GM12873 (cell line): ENCODE measurements at regions not wholly inside any gene's neighbourhood (a gene's known extent, or its start where the extent isn't known, plus 50 kb on each side); places are given as distances from the start of the nearest gene placed in this dataset.

ENCODE experiments used
- TF ChIP-seq, protein P1 (sequence below): IDR thresholded peaks from 2 replicates; pipeline ENCODE4 v1.5.1; 2012; ENCODE audit warnings: low read depth, mild to moderate bottlenecking, moderate library complexity, low read length, control low read depth; ENCODE audit not compliant: insufficient read depth; ENCODE audit errors: missing control alignments

DNA sequence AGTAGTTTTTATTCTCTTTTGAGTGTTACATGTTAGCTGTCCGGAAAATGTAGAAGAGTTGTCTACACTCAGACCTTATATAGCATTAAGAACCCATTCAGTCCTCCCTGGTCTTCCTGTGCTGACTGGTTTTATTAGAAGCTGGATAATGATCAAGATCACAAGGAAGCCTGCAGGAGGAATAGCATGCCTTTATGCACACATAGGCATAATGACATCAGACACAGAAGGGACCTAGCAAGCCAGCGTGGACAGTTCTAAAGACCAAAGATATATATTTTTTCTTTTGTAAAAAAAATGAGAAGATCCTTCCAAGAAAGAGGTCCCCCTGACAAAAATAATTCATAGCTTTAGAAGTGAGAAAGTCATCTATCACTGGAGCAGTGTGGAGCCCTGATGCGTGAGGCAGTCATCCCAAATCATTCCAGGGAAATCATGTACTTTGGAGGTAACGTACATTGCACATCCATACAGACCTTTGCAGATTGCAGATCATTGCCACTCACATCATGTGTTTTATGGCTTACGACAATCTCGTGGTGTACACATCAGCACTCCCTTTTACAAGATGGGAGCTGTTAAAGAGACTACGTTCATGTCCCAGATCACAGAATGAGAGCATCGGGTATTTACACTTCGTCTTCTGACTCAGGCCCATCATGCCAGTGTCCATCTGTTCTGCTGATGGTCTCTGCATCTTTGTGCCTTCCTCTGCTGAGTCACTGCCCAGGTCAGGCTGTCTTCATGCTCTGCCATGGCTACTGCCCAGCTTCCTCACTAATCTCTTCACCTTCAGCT is 334.0 kb downstream of the SOCS6 start:
- TF ChIP-seq, protein P1, sequence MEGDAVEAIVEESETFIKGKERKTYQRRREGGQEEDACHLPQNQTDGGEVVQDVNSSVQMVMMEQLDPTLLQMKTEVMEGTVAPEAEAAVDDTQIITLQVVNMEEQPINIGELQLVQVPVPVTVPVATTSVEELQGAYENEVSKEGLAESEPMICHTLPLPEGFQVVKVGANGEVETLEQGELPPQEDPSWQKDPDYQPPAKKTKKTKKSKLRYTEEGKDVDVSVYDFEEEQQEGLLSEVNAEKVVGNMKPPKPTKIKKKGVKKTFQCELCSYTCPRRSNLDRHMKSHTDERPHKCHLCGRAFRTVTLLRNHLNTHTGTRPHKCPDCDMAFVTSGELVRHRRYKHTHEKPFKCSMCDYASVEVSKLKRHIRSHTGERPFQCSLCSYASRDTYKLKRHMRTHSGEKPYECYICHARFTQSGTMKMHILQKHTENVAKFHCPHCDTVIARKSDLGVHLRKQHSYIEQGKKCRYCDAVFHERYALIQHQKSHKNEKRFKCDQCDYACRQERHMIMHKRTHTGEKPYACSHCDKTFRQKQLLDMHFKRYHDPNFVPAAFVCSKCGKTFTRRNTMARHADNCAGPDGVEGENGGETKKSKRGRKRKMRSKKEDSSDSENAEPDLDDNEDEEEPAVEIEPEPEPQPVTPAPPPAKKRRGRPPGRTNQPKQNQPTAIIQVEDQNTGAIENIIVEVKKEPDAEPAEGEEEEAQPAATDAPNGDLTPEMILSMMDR: no peak

DNA sequence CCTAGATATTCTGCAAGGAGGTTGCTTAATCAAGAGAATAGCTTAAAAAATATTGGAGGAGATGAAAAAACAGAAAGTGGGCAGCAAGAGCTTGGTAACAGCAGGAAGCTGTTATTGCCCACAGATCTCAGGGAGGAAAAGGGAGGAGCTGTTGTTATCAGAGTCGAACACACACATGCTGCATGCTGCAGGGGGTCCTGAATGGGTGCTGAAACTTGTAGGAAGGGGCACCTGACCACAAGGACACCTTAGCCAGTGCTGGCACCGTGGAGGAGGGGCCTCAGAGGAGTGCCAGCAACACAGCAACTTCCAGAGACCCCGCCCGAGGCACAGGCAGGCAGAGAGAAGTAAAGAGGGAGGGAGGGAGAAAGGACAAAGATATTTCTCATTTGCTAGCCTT is 332.9 kb downstream of the SOCS6 start:
- TF ChIP-seq, protein P1: no peak

GRCh38 chr18:70620837-70621612 is 332.2 kb downstream of the SOCS6 start:
- TF ChIP-seq, protein P1: no peak

- TF ChIP-seq, protein P1: no peak
These were observed 328.3 kb downstream of the SOCS6 start for GRCh38 chr18:70617020-70617763.

DNA sequence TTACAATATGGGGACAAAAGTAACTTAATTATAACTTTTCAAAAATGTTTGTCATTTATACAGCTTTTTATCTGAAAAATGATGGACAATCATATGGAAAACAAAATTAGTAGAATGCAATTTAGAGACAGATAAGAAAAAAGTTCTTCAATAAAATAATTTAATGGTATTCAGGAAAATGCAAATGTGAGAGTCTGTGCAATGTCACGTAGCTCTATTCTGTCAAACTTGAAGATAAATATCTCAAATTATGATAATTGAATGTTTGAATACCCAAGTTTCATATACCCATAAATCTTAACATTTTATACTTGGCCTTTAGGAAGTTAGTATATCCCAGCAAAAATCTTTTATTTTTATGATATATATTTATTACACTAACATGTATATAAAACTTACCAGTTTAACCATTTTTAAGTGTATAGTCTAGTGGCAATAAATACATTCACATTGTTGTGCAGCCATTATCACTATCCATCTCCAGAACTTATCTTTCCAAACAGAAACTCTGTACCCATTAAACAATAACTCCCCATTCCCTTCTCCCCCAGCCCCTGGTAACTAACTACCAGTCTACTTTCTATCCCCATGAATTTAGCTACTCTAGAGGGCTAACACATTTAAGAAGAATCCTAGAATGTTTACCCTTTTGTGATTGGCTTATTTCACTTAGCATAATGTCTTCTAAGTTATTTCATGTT is 311.5 kb downstream of the SOCS6 start:
- TF ChIP-seq, protein P1: no peak

DNA sequence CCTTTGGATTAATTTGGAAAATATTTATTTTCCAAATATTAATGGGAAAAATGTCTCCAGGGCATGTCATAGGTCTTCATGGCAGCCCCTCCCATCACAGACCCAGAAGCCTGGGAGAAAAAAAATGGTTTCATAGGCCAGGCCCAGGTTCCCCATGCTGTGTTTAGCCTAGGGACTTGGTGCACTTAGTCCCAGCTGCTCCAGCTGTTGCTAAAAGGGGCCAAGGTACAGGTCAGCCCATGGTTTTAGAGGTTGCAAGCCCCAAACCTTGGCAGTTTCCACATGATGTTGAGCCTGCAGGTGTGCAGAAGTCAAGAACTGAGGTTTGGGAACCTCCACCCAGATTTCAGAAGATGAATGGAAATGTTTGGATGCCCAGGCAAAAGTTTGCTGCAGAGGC is 309.6 kb downstream of the SOCS6 start:
- TF ChIP-seq, protein P1: no peak
